HTR-8/SVneo (cell line): ENCODE measurements at regions not wholly inside any gene's neighbourhood (a gene's known extent, or its start where the extent isn't known, plus 50 kb on each side); places are given as distances from the start of the nearest gene placed in this dataset.

Source experiments
- DNase-seq: peaks from one replicate; pipeline ENCODE4 v3.0.0; 2011; ENCODE audit warnings: low spot score, mixed read lengths; ENCODE audit not compliant: insufficient read length
- FAIRE-seq: peaks from 2 replicates; lab custom pipeline; 2011; peaks lifted over from hg19 to GRCh38; lab: Jason Lieb, UNC

DNA sequence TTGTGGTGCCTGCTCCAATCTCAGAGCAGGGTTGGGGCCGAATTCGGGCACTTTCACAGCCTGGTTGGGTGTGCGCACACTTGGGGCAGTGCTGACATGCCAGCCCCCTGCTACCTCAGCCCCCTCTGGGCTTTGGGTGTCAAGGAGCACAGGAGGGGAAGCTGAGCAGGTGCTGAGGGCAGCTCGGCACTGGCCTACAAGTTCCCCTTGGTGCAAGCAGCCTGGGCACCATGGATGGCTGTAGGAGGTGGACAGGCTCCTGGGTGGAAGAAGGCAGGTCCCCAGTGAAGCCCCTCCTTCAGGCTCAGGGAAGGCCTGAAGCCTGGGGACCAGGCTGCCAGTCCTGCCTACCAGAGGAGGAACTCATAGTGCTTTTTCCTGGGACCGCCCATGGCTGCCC, 326.6 kb downstream of the NDFIP2 start:
- FAIRE-seq: no peak
- DNase-seq: no peak

DNA sequence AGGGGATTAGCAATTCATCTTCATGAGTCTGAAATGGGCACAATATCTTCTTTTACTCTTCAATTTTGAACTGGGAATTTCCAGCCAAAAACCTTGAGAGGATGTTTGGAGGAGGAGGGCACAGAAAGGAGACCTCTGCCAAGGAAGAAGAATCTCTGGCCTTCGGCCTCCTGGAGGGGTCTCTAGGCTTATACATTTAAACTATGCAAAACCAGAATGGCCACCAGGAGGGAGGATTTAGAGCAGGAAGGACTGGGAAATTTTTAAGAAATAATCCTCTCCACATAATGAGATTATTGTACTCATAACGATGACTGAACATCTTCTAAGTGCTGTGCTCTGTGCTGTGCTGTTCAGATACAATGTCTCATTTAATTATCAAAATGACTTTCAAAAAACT, 325.9 kb downstream of the NDFIP2 start:
- FAIRE-seq: no peak
- no peak for DNase-seq

DNA sequence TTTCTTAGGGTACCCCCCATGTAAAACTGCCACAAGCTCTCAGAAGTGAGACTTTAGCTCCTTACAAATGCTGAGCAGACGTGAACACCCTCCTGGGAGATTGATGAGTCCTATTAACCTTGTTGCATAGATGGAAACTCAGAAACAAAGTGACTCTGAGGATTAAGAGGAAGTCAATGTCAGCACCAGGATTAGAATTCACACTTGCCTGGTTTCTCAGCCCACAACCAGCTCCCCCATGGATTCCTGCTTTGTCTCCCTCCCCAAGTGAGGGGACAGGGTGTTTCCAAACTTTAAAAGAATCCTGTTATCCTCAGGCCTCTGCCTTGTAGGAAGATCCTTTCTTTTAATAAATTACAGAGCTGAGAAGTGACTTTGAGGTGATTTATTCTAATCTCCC, 324.4 kb downstream of the NDFIP2 start:
- DNase-seq: no peak
- FAIRE-seq: no peak

DNA sequence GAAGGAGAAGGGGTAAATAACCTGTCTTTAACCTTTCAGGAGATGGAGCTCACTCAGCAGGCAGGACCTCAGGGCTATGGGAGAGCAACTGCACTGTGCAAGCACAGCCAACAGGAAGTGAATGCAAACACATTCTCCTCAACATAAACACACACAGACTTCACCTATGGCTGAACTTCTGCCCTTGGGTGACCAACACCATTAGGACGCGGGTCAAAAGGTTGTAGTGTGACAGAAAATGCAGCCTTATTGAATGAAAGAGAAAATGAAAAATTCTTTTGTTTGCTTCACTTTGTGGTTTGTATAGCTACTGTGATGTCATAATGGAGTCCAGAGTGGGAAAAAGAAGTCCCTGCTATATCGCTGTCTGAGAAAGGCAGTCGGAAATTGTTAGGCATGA, 323.0 kb downstream of the NDFIP2 start:
- DNase-seq: no peak
- no peak for FAIRE-seq

DNA sequence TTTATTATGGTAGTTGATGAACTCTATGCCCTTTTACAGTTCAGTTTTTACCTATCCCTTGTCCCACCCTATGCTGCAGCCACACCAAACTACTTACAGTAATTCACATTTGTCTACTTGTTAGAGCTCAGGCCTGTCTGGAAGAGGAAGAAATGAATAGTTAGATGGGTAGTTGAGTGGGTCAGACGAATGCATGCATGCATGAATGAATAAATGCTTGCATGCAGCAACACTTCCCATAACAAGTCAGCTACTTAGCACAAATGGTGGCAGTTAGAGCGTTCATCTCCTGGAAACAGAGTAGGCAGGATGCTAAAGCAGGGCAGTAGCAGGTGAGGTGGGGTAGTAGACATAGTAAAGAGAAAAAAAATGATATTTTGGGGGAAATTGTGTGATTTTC, 322.3 kb downstream of the NDFIP2 start:
- DNase-seq (no peak), FAIRE-seq (no peak)

DNA sequence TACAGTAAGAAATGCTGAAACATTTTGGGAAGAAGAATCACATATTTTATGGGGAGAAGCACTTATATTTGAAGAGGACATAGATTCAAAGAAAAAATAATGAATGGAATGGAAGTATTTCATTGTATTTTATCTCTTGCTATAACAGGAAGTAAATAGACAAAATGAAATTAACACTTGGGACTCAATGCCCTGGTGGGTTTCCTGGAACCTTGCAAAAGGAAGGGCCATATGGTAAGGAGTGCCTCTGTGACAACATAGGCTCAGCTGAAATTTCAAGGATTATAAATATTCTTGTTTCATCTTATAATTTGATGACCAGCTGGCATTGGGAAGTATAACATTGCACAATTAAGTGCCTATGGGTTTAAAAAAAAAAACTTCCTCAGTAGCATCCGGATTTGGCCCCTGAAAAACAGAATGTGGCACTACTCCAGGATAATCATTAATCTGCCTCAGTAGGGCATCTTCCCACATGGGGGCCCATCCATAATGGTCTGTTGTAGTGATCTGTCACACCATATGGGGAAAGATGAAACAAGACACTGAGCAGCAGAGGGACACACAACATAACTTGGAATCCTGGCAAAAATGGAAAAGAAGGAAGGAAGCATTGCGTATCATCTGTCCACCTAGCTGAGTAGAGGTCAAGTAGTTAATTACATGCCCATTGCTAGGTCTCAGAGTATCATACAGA, 321.6 kb downstream of the NDFIP2 start:
- DNase-seq: no peak
- no peak for FAIRE-seq

DNA sequence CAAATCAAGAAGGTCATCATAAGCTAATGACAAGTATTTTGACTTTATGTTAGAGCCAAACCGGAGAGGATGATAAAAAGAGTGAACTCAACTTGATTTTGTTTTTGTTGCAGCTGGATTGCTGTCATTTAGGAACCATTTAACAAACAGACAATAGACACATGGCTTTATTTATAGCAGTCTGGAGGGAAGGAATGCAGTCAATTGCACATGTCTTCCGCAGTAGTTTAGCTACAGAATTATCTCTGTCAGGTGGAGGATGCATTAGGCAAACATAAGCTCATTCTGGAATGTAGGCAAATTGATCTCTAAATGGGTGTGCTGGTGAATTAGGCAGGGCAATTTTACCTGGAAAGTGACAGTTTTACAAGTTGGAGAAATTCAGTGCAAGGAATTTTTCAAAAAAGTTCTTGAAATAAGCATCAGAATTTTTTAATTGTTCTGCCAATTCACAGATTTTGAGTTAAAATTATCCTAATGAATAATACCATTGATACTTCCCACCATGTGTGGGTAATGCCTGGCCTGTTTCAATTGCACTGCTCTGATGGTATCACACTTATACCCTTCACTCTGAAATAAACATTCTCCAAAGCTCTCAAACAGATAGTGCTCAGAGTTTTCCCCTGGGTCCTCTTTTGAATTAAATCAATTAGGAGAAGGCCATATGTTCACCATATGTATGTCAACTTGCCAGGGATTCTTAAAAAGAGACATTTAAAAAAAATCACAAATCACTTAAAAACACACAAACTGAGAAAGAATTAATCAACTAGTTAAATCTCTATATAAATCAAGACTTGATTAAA, 318.3 kb downstream of the NDFIP2 start:
- DNase-seq (no peak), FAIRE-seq (no peak)

DNA sequence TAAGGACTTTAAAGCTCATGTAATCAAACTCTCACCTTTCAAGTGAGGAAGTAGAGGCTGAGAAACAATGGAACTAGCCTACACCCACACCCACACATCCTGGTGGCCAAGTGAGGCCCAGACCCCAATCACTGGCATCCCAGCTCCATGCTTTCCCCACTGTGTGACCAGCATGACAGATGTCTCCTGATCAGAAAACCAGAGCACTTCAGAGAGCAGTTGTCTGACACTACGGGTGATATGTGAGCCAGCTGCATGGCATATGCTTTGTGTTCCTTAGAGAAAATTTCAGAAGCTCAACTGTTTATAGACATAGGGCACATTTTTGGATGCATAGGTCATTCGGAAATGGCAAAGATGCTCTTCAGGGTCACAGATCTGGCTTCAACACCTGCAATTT, 315.2 kb downstream of the NDFIP2 start:
- no peak for DNase-seq
- FAIRE-seq: no peak

DNA sequence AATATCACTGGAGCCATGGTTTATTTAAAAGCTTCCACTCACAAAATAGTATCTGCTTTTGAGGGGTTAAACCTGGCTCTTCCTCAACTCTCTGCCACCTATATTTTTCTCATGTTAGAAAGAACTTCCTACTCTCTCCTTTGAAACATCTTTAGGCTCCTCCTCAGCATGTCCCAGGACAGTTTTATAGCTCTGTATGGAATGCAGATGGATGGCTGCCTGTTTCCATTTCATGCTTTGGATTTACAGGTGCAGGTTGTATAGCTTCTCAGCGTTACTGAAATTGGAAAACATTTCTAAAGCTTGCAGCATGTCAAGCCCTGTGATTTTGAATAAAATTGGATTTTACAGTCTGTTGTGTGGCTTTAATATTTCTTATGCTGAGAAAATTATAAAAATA, 314.0 kb downstream of the NDFIP2 start:
- FAIRE-seq: no peak

DNA sequence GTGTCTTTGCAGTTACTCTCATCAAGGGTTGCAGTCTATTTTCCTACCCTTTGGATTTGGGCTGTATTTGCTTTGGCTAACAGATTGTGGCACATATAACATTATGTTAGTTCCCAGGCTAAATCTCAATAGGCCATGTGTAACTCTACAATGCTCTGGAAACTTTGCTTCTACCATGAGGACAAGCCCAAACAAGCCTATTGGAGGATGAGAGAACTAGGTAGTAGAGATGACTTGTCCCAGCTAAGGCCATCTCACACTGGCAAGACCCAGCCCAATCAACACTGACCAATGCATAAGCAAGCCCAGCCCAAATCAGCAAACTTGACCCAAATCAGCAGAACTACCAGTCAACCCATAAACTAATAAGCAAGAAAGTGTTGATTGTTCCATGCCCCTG, 311.8 kb downstream of the NDFIP2 start:
- DNase-seq: no peak

More for the DNA sequence above, 314.0 kb downstream of the NDFIP2 start:
- DNase-seq: no peak

DNA sequence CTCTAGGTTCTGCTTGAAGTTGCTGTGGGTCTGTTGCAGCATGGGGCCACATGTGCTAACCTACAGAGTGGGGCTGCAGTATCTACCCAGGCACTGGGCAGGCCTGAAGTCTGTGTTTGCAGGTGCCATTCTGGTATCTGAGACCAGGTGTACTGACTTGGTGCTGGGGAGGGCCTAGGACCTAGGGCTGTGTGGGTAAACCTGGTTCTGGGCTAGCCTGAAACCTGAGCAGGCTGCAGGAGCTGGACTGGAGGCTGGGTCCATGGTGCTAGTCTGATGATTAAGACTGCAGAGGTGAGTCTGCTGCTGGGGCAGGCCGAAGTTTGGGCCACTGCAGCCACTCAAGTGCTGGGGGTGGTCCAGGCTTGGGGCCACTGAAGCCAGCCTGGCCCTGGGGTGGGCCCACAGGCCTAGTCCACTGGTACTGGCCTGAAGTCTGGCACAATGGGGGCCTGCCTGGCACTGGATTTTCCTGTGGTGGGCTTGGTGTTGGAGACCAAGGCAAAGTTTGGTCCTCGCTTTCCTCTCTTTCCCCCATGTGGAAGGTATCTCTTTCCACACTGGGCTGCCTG, 310.6 kb downstream of the NDFIP2 start:
- no peak for FAIRE-seq

More for the DNA sequence above, 311.8 kb downstream of the NDFIP2 start:
- no peak for FAIRE-seq

DNA sequence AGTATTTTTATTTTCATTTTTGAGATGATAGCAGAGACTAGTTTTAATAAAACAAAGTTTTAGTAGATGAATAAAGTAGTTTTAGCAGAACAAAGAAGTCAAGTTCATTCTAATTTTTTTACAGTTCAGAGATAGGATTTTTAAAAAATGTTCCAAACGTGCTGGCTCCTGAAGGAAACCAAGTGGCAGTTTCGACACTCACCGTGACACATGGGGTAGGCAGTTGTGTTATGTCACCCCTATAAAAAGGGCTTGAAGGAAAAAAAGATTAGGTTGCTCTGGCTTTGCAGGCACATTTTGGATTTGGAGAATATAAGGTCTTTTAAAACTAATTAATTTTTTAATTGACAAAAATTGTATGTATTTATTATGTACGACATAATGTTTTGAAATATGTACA, 305.2 kb downstream of the NDFIP2 start:
- no peak for FAIRE-seq
- no peak for DNase-seq

More for the DNA sequence above, 310.6 kb downstream of the NDFIP2 start:
- no peak for DNase-seq

DNA sequence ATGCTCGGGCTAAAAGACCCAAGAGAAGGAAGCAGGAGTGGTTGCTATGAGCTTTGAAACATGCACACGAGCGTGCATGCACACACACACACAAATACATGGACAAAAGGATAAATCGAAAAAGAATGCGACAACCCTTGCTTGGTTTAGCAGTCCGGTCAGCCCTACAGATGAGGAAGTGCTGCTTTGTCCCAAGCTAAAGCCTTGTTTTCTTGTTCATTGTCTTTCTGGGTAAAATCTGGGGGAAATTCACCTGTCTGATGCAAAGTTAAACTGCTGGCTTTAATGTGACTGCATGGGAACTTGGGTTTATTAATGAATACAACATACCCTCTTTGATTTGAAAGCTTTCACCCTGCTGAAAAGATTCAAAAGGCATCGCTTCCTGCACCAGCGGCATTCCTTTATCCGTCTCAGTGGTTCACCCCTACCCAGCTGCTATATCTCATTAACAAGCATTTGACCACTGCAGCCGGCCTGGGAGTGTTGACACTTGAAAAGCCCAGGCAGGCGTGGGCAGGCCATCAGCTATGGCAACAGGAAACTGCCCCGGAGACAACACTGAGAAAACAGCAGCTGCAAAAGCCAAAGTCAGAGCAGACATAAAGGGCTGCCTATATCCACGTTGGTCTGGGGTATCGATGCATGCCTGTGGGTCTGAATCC, 301.7 kb downstream of the NDFIP2 start:
- FAIRE-seq (no peak), DNase-seq (peak; percentile 26)

DNA sequence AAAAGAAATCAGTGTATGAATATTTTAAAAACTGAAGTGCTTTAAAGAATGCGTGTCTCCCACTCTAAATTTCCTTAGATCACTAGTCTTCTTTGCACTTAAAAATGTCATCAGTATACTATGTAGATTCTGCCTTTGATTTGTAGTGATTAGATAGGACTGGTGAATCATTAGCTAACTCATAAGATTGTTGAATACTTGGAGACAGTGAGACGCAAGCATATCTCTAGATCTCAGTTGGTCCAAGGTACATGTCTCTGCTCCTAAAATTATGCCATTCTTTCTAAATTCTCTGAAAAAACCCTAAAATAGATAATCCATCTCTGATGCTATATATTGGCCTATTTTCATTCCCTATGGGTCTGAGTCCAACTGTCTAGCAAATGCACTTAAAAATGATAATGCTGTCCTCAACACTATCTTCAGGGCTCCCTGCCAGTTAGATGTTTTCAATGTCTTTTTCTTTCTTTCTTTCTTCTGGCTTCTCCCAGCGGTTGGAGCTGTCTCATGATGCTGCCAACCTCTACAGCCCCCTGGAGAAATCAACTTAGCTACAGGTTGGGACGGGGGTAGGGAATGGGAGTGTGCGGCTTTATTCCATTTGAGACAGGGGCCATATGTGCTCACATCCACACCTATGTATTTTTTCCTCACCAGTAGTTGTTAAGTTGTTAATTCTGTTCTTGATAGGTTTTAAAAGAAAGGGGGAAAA, 301.0 kb downstream of the NDFIP2 start:
- FAIRE-seq (no peak), DNase-seq (no peak)

DNA sequence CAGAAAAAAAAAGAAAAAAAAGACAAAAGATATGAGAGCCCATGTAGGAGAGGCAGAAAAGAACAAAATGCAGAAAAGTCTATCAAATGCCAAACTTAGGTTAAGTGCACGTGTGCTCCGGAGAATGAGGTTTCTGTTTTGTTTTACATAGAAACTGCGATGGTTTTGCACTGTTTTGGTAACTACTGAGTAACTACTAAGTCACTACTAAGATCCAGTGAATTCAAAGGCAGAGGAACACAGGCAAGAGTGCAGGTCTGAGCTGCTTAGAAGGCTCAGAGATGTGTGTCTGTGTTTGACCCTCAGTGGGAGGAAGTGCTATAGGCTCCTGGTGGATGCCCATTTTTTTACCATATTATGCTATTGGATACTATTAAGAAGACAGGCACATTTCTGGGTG, 299.3 kb downstream of the NDFIP2 start:
- no peak for FAIRE-seq
- no peak for DNase-seq

DNA sequence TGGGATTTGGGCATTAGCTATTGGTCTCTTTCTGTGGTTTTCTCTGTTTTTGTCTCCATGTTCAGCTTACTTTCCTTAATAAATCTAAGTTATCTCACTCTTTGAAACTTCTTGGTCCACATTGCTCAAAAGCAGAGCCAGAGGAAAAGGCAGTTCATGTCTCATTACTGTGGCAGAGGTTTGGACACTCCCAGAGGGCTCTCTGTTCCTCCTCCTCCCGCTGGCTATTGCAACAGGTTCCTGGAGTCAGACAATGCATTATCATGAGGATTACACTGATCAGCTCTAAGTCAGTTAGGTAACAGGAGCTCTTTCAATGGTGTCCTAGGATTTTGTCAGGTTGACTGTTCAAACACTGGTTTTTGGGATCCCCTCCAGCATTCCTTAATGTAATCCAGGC, 298.8 kb downstream of the NDFIP2 start:
- no peak for FAIRE-seq

DNA sequence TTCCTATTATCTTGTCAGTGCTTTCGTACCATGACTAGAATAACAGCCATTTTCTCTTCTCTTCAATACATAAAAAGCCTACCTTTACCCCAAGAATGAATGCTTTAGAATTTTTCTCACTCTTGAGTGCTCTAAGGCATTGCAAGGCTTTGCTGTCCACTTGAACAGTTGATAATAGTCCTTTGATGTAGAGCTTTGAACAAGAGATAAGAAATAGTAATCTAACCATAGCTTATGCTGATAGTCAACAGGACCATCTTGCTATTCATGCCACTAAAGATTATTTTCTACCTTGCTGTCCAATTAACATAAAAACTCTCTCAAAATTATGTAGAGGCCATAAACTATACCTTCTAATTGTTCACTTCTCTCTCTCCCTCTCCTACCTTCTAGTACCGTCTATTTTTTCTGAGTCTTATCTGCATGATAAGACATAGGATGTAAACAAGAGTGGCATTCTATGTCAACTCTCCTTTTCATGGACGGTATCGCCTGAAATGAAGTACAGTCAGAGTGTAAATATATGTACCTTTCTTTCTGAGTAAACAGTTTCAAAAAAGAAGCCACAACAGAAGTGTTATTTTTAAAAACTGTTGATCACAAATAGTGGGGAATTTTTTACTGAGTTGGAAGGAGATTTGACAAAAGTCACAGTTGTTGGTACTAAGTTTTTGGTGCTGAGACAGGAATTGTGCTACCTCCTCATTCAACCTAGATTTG, 297.9 kb downstream of the NDFIP2 start:
- FAIRE-seq (no peak), DNase-seq (no peak)

More for the DNA sequence above, 298.8 kb downstream of the NDFIP2 start:
- no peak for DNase-seq

DNA sequence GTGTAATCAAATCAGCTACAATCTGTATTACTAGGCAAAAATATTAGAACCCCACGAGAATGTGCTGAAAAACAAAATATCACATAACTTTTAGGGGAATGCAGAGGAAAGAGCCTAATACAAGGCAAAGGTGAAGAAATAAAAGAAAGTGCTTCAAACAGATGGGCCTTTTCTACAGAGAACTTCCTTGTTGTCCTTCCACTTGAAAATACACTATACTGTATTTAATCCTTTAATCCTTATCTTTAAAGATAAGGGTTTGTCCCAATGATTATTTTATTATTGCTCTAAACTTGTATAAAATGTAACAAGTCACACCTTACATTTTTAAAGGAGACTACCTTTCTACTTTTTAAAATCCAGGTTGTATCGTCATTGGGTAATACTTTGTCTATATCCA, 296.5 kb downstream of the NDFIP2 start:
- FAIRE-seq (no peak), DNase-seq (no peak)

DNA sequence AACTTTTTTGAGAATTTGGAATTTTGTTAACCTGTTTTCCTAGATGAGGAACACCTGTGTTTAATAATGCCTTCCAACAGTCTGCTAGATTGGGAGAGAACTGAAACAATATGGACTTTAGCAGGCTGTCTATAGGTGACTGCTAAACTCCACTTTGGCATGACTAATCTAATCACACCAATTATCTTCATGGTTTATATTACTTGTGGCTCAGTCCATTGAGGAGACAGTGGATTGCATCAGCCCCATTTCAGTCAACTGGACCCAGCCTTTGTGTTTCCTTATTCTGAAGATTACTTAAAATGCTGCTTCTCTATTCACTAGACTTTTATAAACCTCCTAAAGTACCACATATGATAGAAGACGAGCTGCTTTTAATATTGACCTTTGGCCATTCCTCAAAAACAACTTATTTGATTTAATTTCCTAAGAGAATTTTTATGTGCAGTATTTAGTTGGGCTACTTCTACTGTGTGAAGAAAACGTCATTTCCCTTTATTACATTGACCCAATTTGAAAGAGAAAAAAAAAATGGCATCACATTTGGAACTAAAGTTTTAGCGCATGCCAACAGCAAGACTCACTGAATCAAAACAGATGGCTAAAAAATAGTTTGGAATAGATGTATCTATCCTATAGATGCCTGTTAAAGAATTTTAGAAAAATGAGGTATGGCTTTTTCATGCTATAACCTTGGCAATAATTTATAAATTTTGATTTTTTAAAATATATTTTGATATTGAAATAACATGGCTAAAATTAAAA, 295.8 kb downstream of the NDFIP2 start:
- DNase-seq (no peak), FAIRE-seq (no peak)
